GM12878 (cell line): ENCODE measurements at regions not wholly inside any gene's neighbourhood (a gene's known extent, or its start where the extent isn't known, plus 50 kb on each side); places are given as distances from the start of the nearest gene placed in this dataset.

Experiments
- ATAC-seq: fragments of 200-7000 bp; cut with Tn5 transposase; 3 replicates; pipeline ENCODE4 v1.9.1; 2020; ENCODE audit warnings: mild to moderate bottlenecking, moderate library complexity
- BruUV-seq: library from RNA; stranded (reverse); fragments of 400-500 nt; replicated peaks from 2 replicates; lab custom pipeline; 2021; lab: Mats Ljungman, UMichigan
- CTCF ChIA-PET: fragments of 300-600 bp; sonication (Branson Sonifier 250); formaldehyde crosslinking; extraction: SDS; loops from one replicate; lab custom pipeline; 2021; ENCODE audit warnings: inconsistent platforms; lab: Yijun Ruan, JAX
- POLR2A ChIA-PET: fragments of 350-600 bp; formaldehyde crosslinking; extraction: SDS; loops from one replicate; lab custom pipeline; 2021; ENCODE audit warnings: inconsistent platforms; lab: Charles Lee
- RAD21 ChIA-PET: fragments of 300-600 bp; sonication (Branson Sonifier 250); formaldehyde crosslinking; loops from one replicate; lab custom pipeline; 2023; ENCODE audit warnings: antibody characterized with exemption; ENCODE audit not compliant: unreplicated experiment; lab: Charles Lee
- SMC1A ChIA-PET: fragments of 300-600 bp; sonication (Branson Sonifier 250); formaldehyde crosslinking; loops from one replicate; lab custom pipeline; 2023; ENCODE audit not compliant: unreplicated experiment, uncharacterized antibody; lab: Charles Lee
- DNase-seq: peaks from one replicate; pipeline ENCODE4 v3.0.0-alpha.2; 2011; ENCODE audit warnings: low read depth, low spot score
- FAIRE-seq: peaks from 3 replicates; lab custom pipeline; 2011; peaks lifted over from hg19 to GRCh38; lab: Jason Lieb, UNC
- H2AFZ ChIP-seq: 2 replicates; pipeline ENCODE4 v1.6.0; 2011; ENCODE audit warnings: low read depth, low read length, control low read depth; ENCODE audit not compliant: control insufficient read depth
- H3K27ac ChIP-seq: 2 replicates; pipeline ENCODE4 v1.5.1; 2011; ENCODE audit warnings: control low read depth; ENCODE audit not compliant: control insufficient read depth, insufficient read depth
- H3K27me3 ChIP-seq, 2 experiments: replicated peaks in 1 of 2; 2 replicates each; pipeline versions ENCODE4 v1.6.0 to v1.6.1; 2011; ENCODE audit warnings: low read length in 1 of 2; ENCODE audit not compliant: control insufficient read depth in 2 of 2, insufficient read depth in 2 of 2
- H3K36me3 ChIP-seq, 2 experiments: 2 replicates each; pipeline ENCODE4 v1.5.1; 2011; ENCODE audit warnings: low read length in 1 of 2; ENCODE audit not compliant: control insufficient read depth in 2 of 2, insufficient read depth in 2 of 2
- H3K4me1 ChIP-seq: 2 replicates; pipeline ENCODE4 v1.6.1; 2011; ENCODE audit warnings: mild to moderate bottlenecking, low read length, moderate library complexity, mixed read lengths; ENCODE audit not compliant: control insufficient read depth, insufficient read depth
- H3K4me2 ChIP-seq: 2 replicates; pipeline ENCODE4 v1.6.0; 2011; ENCODE audit warnings: control low read depth; ENCODE audit not compliant: control insufficient read depth, insufficient read depth
- H3K4me3 ChIP-seq: fragments of 200-600 bp; sonication (generic); 2 replicates; pipeline ENCODE4 v1.5.1; 2016
- H3K79me2 ChIP-seq: 2 replicates; pipeline ENCODE4 v1.6.0; 2011; ENCODE audit warnings: low read length; ENCODE audit not compliant: control insufficient read depth, insufficient read depth
- H3K9ac ChIP-seq: 2 replicates; pipeline ENCODE4 v1.8.0; 2011; ENCODE audit warnings: low read length, control low read depth, mixed read lengths; ENCODE audit not compliant: control insufficient read depth, insufficient read depth
- H3K9me3 ChIP-seq: replicated peaks from 3 replicates; pipeline ENCODE4 v1.5.1; 2011; ENCODE audit warnings: mild to moderate bottlenecking, low read length; ENCODE audit not compliant: control insufficient read depth, insufficient read depth
- H4K20me1 ChIP-seq: 2 replicates; pipeline ENCODE4 v1.6.0; 2011; ENCODE audit not compliant: control insufficient read depth, insufficient read depth
- ASH2L ChIP-seq: fragments of 300-600, 200-600 bp; sonication (generic); IDR thresholded peaks from 2 replicates; pipeline ENCODE4 v1.6.1; 2017; ENCODE audit warnings: low read depth, mild to moderate bottlenecking, borderline replicate concordance
- CEBPB ChIP-seq, 2 experiments: fragments of 150-350 bp in 1 of 2; IDR thresholded peaks; 2 replicates each; pipeline ENCODE4 v1.6.1; 2012 to 2014; ENCODE audit warnings: low read depth in 2 of 2, low read length in 2 of 2, borderline replicate concordance in 1 of 2, inconsistent platforms in 1 of 2
- EP300 ChIP-seq, 2 experiments: fragments of 150-350 bp in 1 of 2; IDR thresholded peaks; 2 replicates each; pipeline ENCODE4 v1.6.1; 2011 to 2012; ENCODE audit warnings: low read depth in 2 of 2, low read length in 2 of 2, borderline replicate concordance in 1 of 2, improper control_type of control experiment in 1 of 2, inconsistent platforms in 1 of 2; ENCODE audit not compliant: control insufficient read depth in 1 of 2
- ETV6 ChIP-seq, 2 experiments: fragments of 450-650 bp in 1 of 2; IDR thresholded peaks in 1 of 2; conservative IDR thresholded peaks in 1 of 2; 2 replicates each; pipeline ENCODE4 v1.6.1; 2014; ENCODE audit warnings: antibody characterized with exemption in 1 of 2, borderline replicate concordance in 1 of 2, low read depth in 1 of 2, mild to moderate bottlenecking in 1 of 2, moderate library complexity in 1 of 2
- HDAC6 ChIP-seq: fragments of 200-600 bp; sonication (generic); IDR thresholded peaks from one replicate; pipeline ENCODE4 v1.8.0; 2017; ENCODE audit warnings: antibody characterized with exemption; ENCODE audit not compliant: unreplicated experiment
- KAT2A ChIP-seq: conservative IDR thresholded peaks from 2 replicates; pipeline ENCODE4 v1.6.1; 2011; ENCODE audit warnings: low read depth, low read length; ENCODE audit not compliant: control insufficient read depth
- MEF2B ChIP-seq: fragments of 450-650 bp; IDR thresholded peaks from 2 replicates; pipeline ENCODE4 v1.6.1; 2018; ENCODE audit warnings: mild to moderate bottlenecking, moderate library complexity; ENCODE audit not compliant: partially characterized antibody, poor library complexity, severe bottlenecking
- MYB ChIP-seq: fragments of 150-350 bp; IDR thresholded peaks from 2 replicates; pipeline ENCODE4 v1.6.1; 2014; ENCODE audit warnings: mild to moderate bottlenecking, low read depth, low read length, borderline replicate concordance
- POLR2A ChIP-seq: IDR thresholded peaks from 2 replicates; pipeline ENCODE4 v1.6.1; 2011; ENCODE audit warnings: low read depth, mild to moderate bottlenecking, low read length
- SP1 ChIP-seq: IDR thresholded peaks from one replicate; pipeline ENCODE4 v1.6.1; 2011; ENCODE audit warnings: low read depth, low read length
- STAT1 ChIP-seq: fragments of 450-650 bp; conservative IDR thresholded peaks from 2 replicates; pipeline ENCODE4 v1.6.1; 2014; ENCODE audit warnings: antibody characterized with exemption, mild to moderate bottlenecking
- SUPT20H ChIP-seq: IDR thresholded peaks from 2 replicates; pipeline ENCODE4 v1.6.1; 2011; ENCODE audit warnings: low read depth, mild to moderate bottlenecking, low read length, moderate library complexity, borderline replicate concordance; ENCODE audit not compliant: control insufficient read depth
- ZBED1 ChIP-seq: IDR thresholded peaks from 2 replicates; pipeline ENCODE4 v1.6.1; 2016; ENCODE audit warnings: borderline replicate concordance
- WGBS: methylation state at CpG from one replicate; pipeline ENCODE4 v1.1.6; 2016; ENCODE audit warnings: low lambda C conversion rate; ENCODE audit not compliant: insufficient replicate concordance, insufficient coverage; ENCODE audit errors: missing lambda C conversion rate; 5-methylcytosine and 5-hydroxymethylcytosine counted together
- in situ Hi-C: fragments of 300-500 bp; cut with MboI; formaldehyde crosslinking; loops from 9 replicates; pipeline ENCODE4 v1.14.3; 2018; ENCODE audit warnings: mixed read lengths
- intact Hi-C: fragments of 100-400 bp; cut with micrococcal nuclease; formaldehyde crosslinking; loops from one replicate; pipeline ENCODE4 v1.14.2; 2022; ENCODE audit not compliant: unreplicated experiment
- TF ChIP-seq, protein P1 (sequence below): IDR thresholded peaks from 2 replicates; pipeline ENCODE4 v1.6.1; 2012; ENCODE audit warnings: low read depth, low read length, improper control_type of control experiment
- TF ChIP-seq, protein P2 (sequence below): fragments of 450-650 bp; IDR thresholded peaks from 2 replicates; pipeline ENCODE4 v1.6.1; 2018; ENCODE audit warnings: borderline replicate concordance, mild to moderate bottlenecking; ENCODE audit not compliant: partially characterized antibody

- ATAC-seq (no peak), FAIRE-seq (no peak), DNase-seq (no peak)
- WGBS: 37% methylated on average over 2 of the region's 2 CpGs
- Histone ChIP-seq H3K4me2 (no peak overlapping the region), H3K9ac (no peak overlapping the region), H3K79me2 (no peaks in the 10 kb centered on the region), H3K36me3 (no peaks in the 10 kb centered on the region), H3K9me3 (no peaks in the 10 kb centered on the region), H3K4me1 (no peaks in the 10 kb centered on the region), H2AFZ (no peak overlapping the region), H3K27me3 (no peaks in the 10 kb centered on the region), H3K27ac (no peak overlapping the region), H3K4me3 (no peak overlapping the region), H4K20me1 (no peaks in the 10 kb centered on the region)
- intact Hi-C loops: loop anchor here (5.0 kb wide), 1 partner anchor 742 kb away; no protein-coding TSS in a partner anchor
- POLR2A ChIA-PET: no interaction called here
- no TSS peak for BruUV-seq
- in situ Hi-C loops: no loop called here
- no peak for TF ChIP-seq KAT2A
- TF ChIP-seq, protein P1, sequence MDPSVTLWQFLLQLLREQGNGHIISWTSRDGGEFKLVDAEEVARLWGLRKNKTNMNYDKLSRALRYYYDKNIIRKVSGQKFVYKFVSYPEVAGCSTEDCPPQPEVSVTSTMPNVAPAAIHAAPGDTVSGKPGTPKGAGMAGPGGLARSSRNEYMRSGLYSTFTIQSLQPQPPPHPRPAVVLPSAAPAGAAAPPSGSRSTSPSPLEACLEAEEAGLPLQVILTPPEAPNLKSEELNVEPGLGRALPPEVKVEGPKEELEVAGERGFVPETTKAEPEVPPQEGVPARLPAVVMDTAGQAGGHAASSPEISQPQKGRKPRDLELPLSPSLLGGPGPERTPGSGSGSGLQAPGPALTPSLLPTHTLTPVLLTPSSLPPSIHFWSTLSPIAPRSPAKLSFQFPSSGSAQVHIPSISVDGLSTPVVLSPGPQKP: no peak
- no peak for TF ChIP-seq ZBED1
- no peak for TF ChIP-seq CEBPB (IDR thresholded peaks at IDR 0.05; ENCODE audit: borderline replicate concordance in 1 of 2, low read depth in 2 of 2, low read length in 2 of 2)
- TF ChIP-seq HDAC6: no peak
- no peak for TF ChIP-seq EP300 (IDR thresholded peaks at IDR 0.05; ENCODE audit: borderline replicate concordance in 1 of 2, control insufficient read depth in 1 of 2, low read depth in 2 of 2, low read length in 2 of 2)
- TF ChIP-seq ASH2L: no peak
- TF ChIP-seq POLR2A: no peak
- TF ChIP-seq STAT1: no peak
- TF ChIP-seq SP1: no peak
- TF ChIP-seq MYB: no peak
- TF ChIP-seq, protein P2, sequence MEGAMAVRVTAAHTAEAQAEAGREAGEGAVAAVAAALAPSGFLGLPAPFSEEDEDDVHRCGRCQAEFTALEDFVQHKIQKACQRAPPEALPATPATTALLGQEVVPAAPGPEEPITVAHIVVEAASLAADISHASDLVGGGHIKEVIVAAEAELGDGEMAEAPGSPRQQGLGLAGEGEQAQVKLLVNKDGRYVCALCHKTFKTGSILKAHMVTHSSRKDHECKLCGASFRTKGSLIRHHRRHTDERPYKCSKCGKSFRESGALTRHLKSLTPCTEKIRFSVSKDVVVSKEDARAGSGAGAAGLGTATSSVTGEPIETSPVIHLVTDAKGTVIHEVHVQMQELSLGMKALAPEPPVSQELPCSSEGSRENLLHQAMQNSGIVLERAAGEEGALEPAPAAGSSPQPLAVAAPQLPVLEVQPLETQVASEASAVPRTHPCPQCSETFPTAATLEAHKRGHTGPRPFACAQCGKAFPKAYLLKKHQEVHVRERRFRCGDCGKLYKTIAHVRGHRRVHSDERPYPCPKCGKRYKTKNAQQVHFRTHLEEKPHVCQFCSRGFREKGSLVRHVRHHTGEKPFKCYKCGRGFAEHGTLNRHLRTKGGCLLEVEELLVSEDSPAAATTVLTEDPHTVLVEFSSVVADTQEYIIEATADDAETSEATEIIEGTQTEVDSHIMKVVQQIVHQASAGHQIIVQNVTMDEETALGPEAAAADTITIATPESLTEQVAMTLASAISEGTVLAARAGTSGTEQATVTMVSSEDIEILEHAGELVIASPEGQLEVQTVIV: no peak
- TF ChIP-seq ETV6 (conservative IDR thresholded peaks at IDR 0.05 in 1 of 2, IDR thresholded peaks at IDR 0.05 in 1 of 2; ENCODE audit: borderline replicate concordance in 1 of 2, low read depth in 1 of 2): no peak
- no peak for TF ChIP-seq MEF2B
- no peak for TF ChIP-seq SUPT20H
- SMC1A ChIA-PET: no interaction called here
- CTCF ChIA-PET: no interaction called here
- RAD21 ChIA-PET: no interaction called here
Measured at GRCh38 chr2:153195342-153195741, 283.2 kb downstream of the RPRM start.
